Colonic mucosa (tissue), 4 donors: ENCODE measurements at regions not wholly inside any gene's neighbourhood (a gene's known extent, or its start where the extent isn't known, plus 50 kb on each side); places are given as distances from the start of the nearest gene placed in this dataset.

Experiments used
- DNase-seq: peaks from one replicate; pipeline ENCODE4 v3.0.0-alpha.2; 2020
- H3K27ac ChIP-seq: fragments of 200-600 bp; one replicate; pipeline ENCODE4 v1.8.0; 2021
- H3K27me3 ChIP-seq: fragments of 200-600 bp; one replicate; pipeline ENCODE4 v1.8.0; 2021
- H3K36me3 ChIP-seq: fragments of 200-600 bp; one replicate; pipeline ENCODE4 v1.8.0; 2021
- H3K4me1 ChIP-seq: fragments of 200-600 bp; one replicate; pipeline ENCODE4 v1.8.0; 2021; ENCODE audit warnings: mild to moderate bottlenecking
- H3K4me3 ChIP-seq: fragments of 200-600 bp; one replicate; pipeline ENCODE4 v1.8.0; 2021
- H3K9ac ChIP-seq, 2 donors: one replicate each; pipeline ENCODE4 v1.7.0; 2013; ENCODE audit warnings: control low read depth in 2 of 2, low read depth in 2 of 2, low read length in 2 of 2
- H3K9me3 ChIP-seq: fragments of 200-600 bp; one replicate; pipeline ENCODE4 v1.8.0; 2021
- CTCF ChIP-seq: fragments of 200-600 bp; IDR thresholded peaks from one replicate; pipeline ENCODE4 v1.8.0; 2022; ENCODE audit warnings: antibody characterized with exemption, mild to moderate bottlenecking
- intact Hi-C: fragments of 100-400 bp; cut with DNase I; formaldehyde crosslinking; loops from one replicate; pipeline ENCODE4 v1.14.1; 2022
- donor health status: healthy.
- donor health status: DM: no; HTN: no; CAD: no.
- donor health status: DM: no; HTN: no; CAD: no.

- intact Hi-C loops = no loop called here
- no peak overlapping the region for H3K4me3 ChIP-seq
- no peak overlapping the region for H3K9ac ChIP-seq
- no peak overlapping the region for H3K27ac ChIP-seq
- no peak for TF ChIP-seq CTCF
- no peaks in the 10 kb centered on the region for H3K4me1 ChIP-seq
- H3K9me3 ChIP-seq = no peaks in the 10 kb centered on the region
- H3K36me3 ChIP-seq = no peaks in the 10 kb centered on the region
- no peaks in the 10 kb centered on the region for H3K27me3 ChIP-seq
- DNase-seq = no peak
These were observed 64.0 kb upstream of the ANKRD1 start for GRCh38 chr10:90984898-90985297.

GRCh38 chr10:90985321-90985933 lies 64.5 kb upstream of the ANKRD1 start:
- no peaks in the 10 kb centered on the region for H3K36me3 ChIP-seq
- H3K4me1 ChIP-seq = no peaks in the 10 kb centered on the region
- no peak overlapping the region for H3K27ac ChIP-seq
- no peaks in the 10 kb centered on the region for H3K27me3 ChIP-seq
- intact Hi-C loops = no loop called here
- H3K9ac ChIP-seq = no peak overlapping the region
- no peaks in the 10 kb centered on the region for H3K9me3 ChIP-seq
- no peak for TF ChIP-seq CTCF
- H3K4me3 ChIP-seq = no peak overlapping the region
- DNase-seq = no peak

- no peak overlapping the region for H3K4me3 ChIP-seq
- TF ChIP-seq CTCF = no peak
- no peaks in the 10 kb centered on the region for H3K4me1 ChIP-seq
- no peaks in the 10 kb centered on the region for H3K36me3 ChIP-seq
- DNase-seq = no peak
- no peak overlapping the region for H3K27ac ChIP-seq
- no peak overlapping the region for H3K9ac ChIP-seq
- intact Hi-C loops = no loop called here
- no peaks in the 10 kb centered on the region for H3K27me3 ChIP-seq
- H3K9me3 ChIP-seq = no peaks in the 10 kb centered on the region
These were observed 65.4 kb upstream of the ANKRD1 start for GRCh38 chr10:90986136-90986760.

GRCh38 chr10:90986870-90987269 lies 66.0 kb upstream of the ANKRD1 start:
- Histone ChIP-seq H3K4me3 (no peak overlapping the region), H3K27me3 (no peaks in the 10 kb centered on the region), H3K4me1 (no peaks in the 10 kb centered on the region), H3K27ac (no peak overlapping the region), H3K9me3 (no peaks in the 10 kb centered on the region), H3K9ac (no peak overlapping the region), H3K36me3 (no peaks in the 10 kb centered on the region)
- intact Hi-C loops = no loop called here
- no peak for DNase-seq
- TF ChIP-seq CTCF = no peak

- TF ChIP-seq CTCF = no peak
These were observed 66.5 kb upstream of the ANKRD1 start for GRCh38 chr10:90987383-90987782.

More at GRCh38 chr10:90987383-90987782, 66.5 kb upstream of the ANKRD1 start:
- H3K9ac ChIP-seq = no peak overlapping the region
- no peak overlapping the region for H3K27ac ChIP-seq
- H3K27me3 ChIP-seq = no peaks in the 10 kb centered on the region
- no peak for DNase-seq
- no peaks in the 10 kb centered on the region for H3K36me3 ChIP-seq
- H3K4me1 ChIP-seq = no peaks in the 10 kb centered on the region
- no peak overlapping the region for H3K4me3 ChIP-seq
- no peaks in the 10 kb centered on the region for H3K9me3 ChIP-seq
- intact Hi-C loops = no loop called here
